SJSA1 (cell line): ENCODE measurements at regions not wholly inside any gene's neighbourhood (a gene's known extent, or its start where the extent isn't known, plus 50 kb on each side); places are given as distances from the start of the nearest gene placed in this dataset.

Source experiments
- DNase-seq, 2 experiments: peaks; one replicate each; pipeline ENCODE4 v3.0.0-alpha.2; 2015 to 2020; ENCODE audit warnings: low spot score in 2 of 2, low read depth in 1 of 2
- H3K27ac ChIP-seq: fragments of 250-450 bp; sonication (Bioruptor Pico); 2 replicates; pipeline ENCODE4 v1.5.1; 2020; ENCODE audit warnings: mild to moderate bottlenecking, moderate library complexity
- H3K27me3 ChIP-seq: fragments of 250-450 bp; sonication (Bioruptor Pico); replicated peaks from 2 replicates; pipeline ENCODE4 v1.5.1; 2020; ENCODE audit warnings: mild to moderate bottlenecking, moderate library complexity
- H3K36me3 ChIP-seq: fragments of 250-450 bp; sonication (Bioruptor Pico); 2 replicates; pipeline ENCODE4 v1.5.1; 2020; ENCODE audit warnings: mild to moderate bottlenecking
- H3K4me1 ChIP-seq: fragments of 250-450 bp; sonication (Bioruptor Pico); replicated peaks from 2 replicates; pipeline ENCODE4 v1.6.1; 2021; ENCODE audit warnings: mild to moderate bottlenecking
- H3K4me3 ChIP-seq: fragments of 250-450 bp; sonication (Bioruptor Pico); 2 replicates; pipeline ENCODE4 v1.5.1; 2020; ENCODE audit warnings: mild to moderate bottlenecking
- H3K9me3 ChIP-seq: fragments of 250-450 bp; sonication (Bioruptor Pico); replicated peaks from 2 replicates; pipeline ENCODE4 v1.5.1; 2020; ENCODE audit warnings: mild to moderate bottlenecking

DNA sequence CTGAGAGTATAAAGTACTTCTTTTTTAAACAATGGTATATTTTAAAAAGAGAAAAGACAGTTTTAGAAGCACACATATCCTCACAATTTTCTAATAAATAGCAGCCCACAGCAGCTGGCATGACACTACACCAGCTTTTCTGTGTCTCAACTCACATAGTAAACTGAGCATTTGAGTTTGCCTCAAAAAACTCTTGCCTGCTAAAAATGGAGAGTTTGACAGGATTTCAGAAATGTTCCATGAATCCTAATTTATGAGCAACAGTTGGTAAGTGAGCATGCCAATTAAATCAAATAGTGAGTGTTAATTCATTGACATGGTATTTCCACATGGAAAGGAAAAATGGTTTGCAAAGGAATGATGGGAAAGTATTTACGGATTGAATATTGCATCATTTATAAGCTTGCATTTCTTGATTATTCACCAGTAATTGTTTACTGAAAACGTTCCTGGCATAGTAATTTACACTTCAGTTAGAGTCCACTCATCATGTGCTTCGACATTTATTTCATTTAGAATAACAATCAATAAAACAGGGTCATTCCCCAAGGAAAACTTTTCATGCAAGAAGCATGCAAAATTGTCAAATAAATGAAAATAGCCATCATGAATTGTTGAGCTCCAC lies 323.0 kb downstream of the EFNB2 start:
- DNase-seq, result no peak
- H3K4me1 ChIP-seq, result no peaks in the 10 kb centered on the region
- no peak overlapping the region for H3K27ac ChIP-seq
- H3K9me3 ChIP-seq, result no peaks in the 10 kb centered on the region
- no peak overlapping the region for H3K4me3 ChIP-seq
- peaks cover 47% of the 10 kb centered on the region for H3K27me3 ChIP-seq
- no peaks in the 10 kb centered on the region for H3K36me3 ChIP-seq

DNA sequence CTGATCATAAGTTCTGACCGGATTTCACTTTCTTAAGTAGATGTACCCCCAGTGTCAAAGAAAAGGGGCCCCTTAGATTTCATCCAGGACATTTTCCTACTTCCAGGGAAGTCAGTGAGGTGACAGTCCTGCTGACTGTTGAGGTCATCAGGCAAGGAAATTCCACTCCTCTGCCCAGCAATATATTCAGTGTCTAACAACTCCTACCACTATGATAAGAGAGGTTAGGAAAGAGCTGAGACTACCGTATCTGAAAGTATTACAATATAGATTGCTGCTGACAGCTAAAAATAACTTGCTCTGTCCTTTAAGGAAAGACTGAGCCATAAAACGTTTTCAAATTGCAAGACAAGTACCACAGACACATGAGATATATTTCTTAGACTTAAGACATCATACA lies 325.1 kb downstream of the EFNB2 start:
- Histone ChIP-seq H3K4me3 (no peak overlapping the region), H3K4me1 (peaks cover 11% of the 10 kb centered on the region), H3K27me3 (peaks cover 57% of the 10 kb centered on the region), H3K9me3 (no peaks in the 10 kb centered on the region), H3K27ac (no peak overlapping the region), H3K36me3 (no peaks in the 10 kb centered on the region)
- DNase-seq, result no peak

DNA sequence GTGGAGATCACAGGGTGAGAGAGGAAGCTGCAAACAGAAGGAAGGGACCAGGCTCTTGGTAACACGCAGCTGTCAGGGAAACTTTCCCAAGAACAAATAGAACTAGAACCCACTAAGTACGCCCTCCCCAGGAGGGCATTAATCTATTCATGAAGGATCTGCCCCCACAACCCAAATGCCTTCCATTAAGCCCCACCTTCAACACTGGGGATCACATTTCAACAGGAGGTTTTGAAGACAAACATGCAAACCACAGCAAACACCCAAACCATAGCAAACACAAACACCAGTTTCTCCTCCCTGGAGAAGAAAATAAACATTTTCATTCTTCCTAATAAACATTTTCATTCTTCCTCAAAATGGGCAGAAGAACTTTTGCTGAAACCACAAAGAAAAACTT lies 329.6 kb downstream of the EFNB2 start:
- H3K27ac ChIP-seq, result no peak overlapping the region
- DNase-seq, result peak; percentile 64 to 86
- H3K4me3 ChIP-seq, result no peak overlapping the region
- no peaks in the 10 kb centered on the region for H3K36me3 ChIP-seq
- peaks cover 11% of the 10 kb centered on the region for H3K4me1 ChIP-seq
- H3K27me3 ChIP-seq, result peaks cover 70% of the 10 kb centered on the region
- no peaks in the 10 kb centered on the region for H3K9me3 ChIP-seq

DNA sequence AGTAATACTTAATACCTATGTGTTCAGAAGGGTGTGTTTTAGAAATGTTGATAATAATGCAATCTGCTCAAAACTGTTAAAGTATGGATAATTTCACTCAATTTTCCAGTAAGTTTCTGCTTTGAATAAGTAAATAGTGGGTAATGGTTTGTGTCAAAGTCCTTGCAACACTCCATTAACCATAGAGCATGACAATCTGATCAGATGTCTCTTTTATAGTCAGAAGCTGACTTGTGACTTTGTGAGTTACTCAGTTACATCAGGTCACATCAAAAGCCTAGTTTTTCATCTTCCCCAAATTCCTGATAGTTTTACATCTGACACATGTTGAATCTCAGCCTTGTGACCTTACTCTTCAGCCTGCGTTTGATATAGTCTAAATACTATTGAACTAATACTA lies 338.0 kb downstream of the EFNB2 start:
- Histone ChIP-seq H3K4me1 (no peaks in the 10 kb centered on the region), H3K27ac (no peak overlapping the region), H3K4me3 (no peak overlapping the region), H3K9me3 (no peaks in the 10 kb centered on the region), H3K27me3 (peaks cover 46% of the 10 kb centered on the region), H3K36me3 (no peaks in the 10 kb centered on the region)
- DNase-seq, result no peak

DNA sequence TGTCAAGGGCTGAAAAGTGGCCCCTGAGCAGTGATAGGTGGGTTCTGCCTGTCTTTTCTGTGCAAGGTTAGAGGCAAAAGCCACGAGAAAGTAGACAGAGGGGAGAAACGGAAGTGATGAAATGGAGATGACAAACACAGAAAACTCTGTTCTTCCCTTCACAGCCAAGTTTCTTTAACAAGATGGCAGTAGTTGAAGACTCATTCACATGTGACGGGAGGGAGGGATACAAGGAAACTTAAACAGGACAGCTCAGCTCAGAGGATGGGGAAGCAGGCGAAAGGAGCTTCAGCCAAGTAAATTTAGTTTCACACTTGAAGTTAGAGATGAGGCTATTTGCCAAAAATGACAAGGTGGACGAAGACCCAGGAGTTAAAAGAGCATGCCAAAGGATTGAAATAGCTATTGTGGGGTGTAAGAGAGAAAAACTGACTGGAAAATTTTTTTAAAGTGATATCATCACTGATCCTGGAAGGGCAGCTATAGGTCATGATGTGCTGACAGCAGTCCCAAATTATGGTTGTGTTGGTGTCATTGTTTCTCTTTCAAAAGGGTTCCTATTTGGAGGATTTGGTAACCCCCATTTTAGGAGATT lies 347.9 kb downstream of the EFNB2 start:
- DNase-seq, result no peak
- H3K36me3 ChIP-seq, result no peaks in the 10 kb centered on the region

DNA sequence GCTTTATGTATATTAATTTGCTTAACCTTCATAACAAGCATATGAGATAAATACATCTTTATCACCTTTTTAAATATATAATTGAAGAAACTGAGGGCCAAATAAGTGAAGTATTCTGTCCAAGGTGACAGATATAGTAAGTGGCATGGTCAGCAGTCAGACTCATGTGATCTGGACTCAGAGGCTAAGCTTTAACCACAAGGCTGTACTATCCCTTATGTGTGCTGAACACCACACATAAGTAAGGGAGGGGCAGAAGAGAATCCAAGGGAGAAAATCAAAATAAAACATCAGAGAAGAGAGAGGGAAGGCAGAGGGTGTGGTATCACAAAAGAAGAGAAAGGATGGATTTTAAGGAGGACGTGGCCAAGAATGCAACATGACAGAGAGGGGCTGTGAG lies 348.4 kb downstream of the EFNB2 start:
- DNase-seq, result no peak
- peaks cover 19% of the 10 kb centered on the region for H3K4me1 ChIP-seq
- H3K36me3 ChIP-seq, result no peaks in the 10 kb centered on the region
- no peaks in the 10 kb centered on the region for H3K27me3 ChIP-seq
- 0 out of 2 replicates have a peak, but pooled peaks cover 3% of the 10 kb centered on the region for H3K9me3 ChIP-seq
- no peak overlapping the region for H3K4me3 ChIP-seq
- no peak overlapping the region for H3K27ac ChIP-seq

More for the DNA sequence above, 347.9 kb downstream of the EFNB2 start:
- no peaks in the 10 kb centered on the region for H3K27me3 ChIP-seq
- peaks cover 14% of the 10 kb centered on the region for H3K4me1 ChIP-seq
- 0 out of 2 replicates have a peak, but pooled peaks cover 3% of the 10 kb centered on the region for H3K9me3 ChIP-seq
- no peak overlapping the region for H3K27ac ChIP-seq
- no peak overlapping the region for H3K4me3 ChIP-seq

DNA sequence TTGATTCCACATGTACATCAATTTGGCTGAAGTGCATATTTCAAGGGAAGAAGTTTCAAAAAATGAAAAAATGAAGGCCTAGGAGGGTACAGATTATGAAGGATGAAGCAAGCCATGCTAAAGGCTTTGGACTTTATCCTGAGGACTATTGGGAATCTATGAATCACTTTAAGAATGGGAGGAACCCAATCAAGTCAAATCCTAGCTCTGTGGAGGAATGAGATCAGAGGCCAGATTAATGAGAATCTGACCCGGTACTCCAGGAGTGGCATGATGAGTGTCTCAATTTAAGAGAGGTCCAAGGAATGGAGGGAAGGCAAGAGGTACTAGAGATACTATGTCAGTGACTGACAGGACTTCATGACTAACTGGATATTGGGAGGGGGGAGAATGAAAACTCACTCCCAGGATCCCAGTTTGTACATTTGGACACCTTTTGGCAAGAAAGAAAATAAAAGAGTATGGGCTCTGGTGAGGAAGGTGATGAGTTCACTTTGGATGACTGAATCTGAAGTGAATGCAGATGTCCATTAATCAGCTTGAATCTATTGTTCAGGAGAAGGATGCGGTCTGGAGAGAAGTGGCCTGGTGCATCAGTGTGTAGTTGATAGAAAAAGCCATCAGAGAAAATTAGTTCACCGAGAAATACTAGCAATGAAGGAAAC lies 349.0 kb downstream of the EFNB2 start:
- DNase-seq, result no peak
- Histone ChIP-seq H3K36me3 (no peaks in the 10 kb centered on the region), H3K9me3 (0 out of 2 replicates have a peak, but pooled peaks cover 3% of the 10 kb centered on the region), H3K4me1 (peaks cover 19% of the 10 kb centered on the region), H3K4me3 (no peak overlapping the region), H3K27ac (no peak overlapping the region), H3K27me3 (no peaks in the 10 kb centered on the region)

DNA sequence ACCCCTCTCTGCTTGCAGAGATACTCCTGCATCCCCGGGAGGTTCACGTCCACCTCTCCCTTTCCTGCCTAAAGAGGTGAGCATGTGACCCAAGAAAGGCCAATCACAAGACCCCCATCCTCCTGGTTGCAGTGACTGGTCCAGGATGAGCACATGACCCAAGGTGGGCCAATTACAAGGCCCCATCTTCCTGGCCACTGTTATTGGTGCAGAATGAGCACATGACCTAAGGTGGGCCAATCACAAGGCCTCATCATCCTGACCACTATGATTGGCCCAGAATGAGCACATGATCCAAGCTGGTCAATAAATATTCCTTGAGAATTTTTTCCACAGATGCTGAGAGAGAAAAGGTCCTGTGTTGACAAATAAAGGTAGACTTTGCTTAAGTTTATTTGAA lies 350.7 kb downstream of the EFNB2 start:
- Histone ChIP-seq H3K27ac (no peak overlapping the region), H3K36me3 (no peaks in the 10 kb centered on the region), H3K9me3 (0 out of 2 replicates have a peak, but pooled peaks cover 3% of the 10 kb centered on the region), H3K27me3 (no peaks in the 10 kb centered on the region), H3K4me1 (peaks cover 19% of the 10 kb centered on the region), H3K4me3 (no peak overlapping the region)
- DNase-seq, result no peak

DNA sequence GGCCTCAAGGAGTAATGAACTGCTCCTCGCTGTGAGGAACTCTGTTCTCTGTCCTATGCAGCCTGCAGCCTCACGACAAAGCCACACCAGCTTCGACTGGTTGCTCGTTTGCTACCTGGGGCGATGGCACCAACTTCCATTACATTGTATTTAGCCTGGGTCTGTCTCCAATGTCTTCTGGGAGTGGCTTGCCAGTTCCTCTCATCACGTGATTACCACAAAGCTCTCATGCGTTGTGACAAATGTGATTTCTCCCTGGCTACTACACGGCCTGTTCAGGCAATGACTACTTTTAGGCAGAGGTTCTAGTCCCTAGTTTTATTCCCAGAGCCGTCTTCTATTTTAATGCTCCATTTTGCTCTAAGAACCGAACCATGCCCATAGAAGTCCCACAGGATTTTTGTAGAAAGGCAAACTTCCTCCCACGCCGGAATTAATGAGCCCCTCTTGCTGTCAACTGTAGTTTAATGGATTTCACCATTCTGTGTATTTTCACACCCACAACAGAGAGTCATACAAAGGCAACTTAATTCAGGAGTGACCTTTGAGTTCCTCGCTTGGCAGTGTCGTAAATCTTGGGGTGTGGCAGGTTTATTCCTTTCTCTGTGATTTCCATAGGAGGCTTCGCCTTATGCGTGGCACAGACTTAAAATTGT lies 351.9 kb downstream of the EFNB2 start:
- Histone ChIP-seq H3K4me1 (peaks cover 19% of the 10 kb centered on the region), H3K27me3 (no peaks in the 10 kb centered on the region), H3K9me3 (0 out of 2 replicates have a peak, but pooled peaks cover 3% of the 10 kb centered on the region), H3K36me3 (no peaks in the 10 kb centered on the region), H3K4me3 (no peak overlapping the region), H3K27ac (no peak overlapping the region)
- DNase-seq, result no peak

DNA sequence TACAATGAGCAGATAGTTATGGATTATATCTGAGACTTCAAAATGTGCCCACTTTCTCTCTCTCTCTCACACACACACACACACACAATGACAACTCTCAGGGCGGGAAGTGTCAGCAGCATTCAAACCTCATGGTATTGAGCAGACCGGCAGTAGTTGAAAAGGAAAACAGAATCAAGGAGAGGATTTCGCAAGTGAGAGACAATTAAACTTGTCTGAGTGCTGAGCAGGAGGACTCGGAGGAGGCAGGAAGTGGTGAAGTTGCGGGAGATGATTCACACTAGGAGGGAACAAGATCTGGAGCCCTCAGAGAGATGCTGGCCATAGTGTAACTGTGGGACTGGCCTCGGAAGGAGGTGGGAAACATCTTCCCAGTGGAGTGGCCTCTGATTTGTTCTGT lies 353.1 kb downstream of the EFNB2 start:
- peaks cover 16% of the 10 kb centered on the region for H3K4me1 ChIP-seq

DNA sequence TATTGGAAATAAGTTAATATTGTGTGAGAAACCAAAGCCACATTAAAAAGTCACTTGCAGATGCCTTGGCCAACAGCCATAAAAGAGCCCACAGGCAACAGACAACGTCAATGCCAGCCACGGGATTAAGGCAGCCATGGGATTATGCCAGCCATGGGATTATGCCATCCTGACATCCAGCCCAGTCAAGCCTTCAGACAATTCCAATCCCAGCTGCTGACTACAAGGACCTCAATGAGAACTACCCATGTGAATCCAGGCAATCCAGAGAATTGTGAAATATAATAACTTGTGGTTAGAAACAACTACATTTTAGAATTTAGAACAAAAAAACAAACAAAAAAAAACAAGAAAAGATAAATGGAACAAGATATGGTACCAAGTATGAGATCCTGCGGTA lies 356.6 kb downstream of the EFNB2 start:
- Histone ChIP-seq H3K36me3 (no peaks in the 10 kb centered on the region), H3K27ac (no peak overlapping the region), H3K9me3 (no peaks in the 10 kb centered on the region), H3K4me1 (peaks cover 16% of the 10 kb centered on the region), H3K4me3 (no peak overlapping the region), H3K27me3 (no peaks in the 10 kb centered on the region)
- DNase-seq, result no peak

More for the DNA sequence above, 353.1 kb downstream of the EFNB2 start:
- peak; percentile 67 to 81 for DNase-seq
- Histone ChIP-seq H3K9me3 (0 out of 2 replicates have a peak, but pooled peaks cover 3% of the 10 kb centered on the region), H3K27me3 (no peaks in the 10 kb centered on the region), H3K4me3 (no peak overlapping the region), H3K27ac (no peak overlapping the region; the same call in 1 of the 2 replicates), H3K36me3 (no peaks in the 10 kb centered on the region)

DNA sequence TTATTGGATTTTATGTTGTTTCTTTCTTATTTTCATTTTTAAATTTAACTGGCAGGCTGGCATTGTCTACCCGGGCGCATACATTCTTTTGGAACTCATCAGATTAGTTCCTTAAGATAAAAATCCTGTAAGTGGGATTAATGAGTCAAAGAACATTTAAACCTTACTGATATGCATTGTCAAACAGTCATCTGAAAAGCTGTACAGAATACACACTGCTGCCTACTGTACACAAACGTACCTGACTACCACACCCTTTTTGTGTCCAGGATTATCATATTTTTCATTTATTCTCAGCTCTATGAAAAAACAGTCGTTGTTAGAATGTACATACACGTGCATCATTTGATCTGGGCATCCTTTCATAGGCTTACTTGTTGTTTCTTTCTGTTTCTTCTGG lies 358.3 kb downstream of the EFNB2 start:
- Histone ChIP-seq H3K27ac (no peak overlapping the region), H3K4me3 (no peak overlapping the region), H3K36me3 (no peaks in the 10 kb centered on the region), H3K4me1 (peaks cover 12% of the 10 kb centered on the region), H3K27me3 (no peaks in the 10 kb centered on the region; the same call in 1 of the 2 replicates), H3K9me3 (no peaks in the 10 kb centered on the region)
- DNase-seq, result no peak

DNA sequence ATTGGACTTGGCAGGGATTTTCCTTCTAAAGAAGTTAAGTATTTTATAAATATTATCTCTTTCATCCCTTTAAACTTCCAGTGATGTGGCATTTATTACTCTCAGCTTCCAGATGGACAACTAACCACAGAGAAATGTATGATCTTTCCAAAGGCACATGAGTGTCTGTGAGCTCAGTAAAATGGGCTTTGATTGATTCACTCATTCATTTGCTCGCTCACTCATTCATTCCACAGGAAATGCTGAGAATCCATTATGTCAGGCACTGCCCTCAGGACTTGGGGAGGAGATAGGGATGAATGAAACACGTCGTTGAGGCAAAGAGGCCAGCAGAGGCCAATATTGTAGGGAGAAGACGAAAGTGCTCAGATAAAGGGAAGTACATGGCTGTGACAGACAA lies 359.3 kb downstream of the EFNB2 start:
- Histone ChIP-seq H3K9me3 (no peaks in the 10 kb centered on the region), H3K36me3 (no peaks in the 10 kb centered on the region), H3K4me3 (no peak overlapping the region), H3K27ac (no peak overlapping the region), H3K4me1 (peaks cover 11% of the 10 kb centered on the region), H3K27me3 (no peaks in the 10 kb centered on the region; the same call in 1 of the 2 replicates)
- no peak for DNase-seq
